ENCODE measurements at regions not wholly inside any gene's neighbourhood (a gene's known extent, or its start where the extent isn't known, plus 50 kb on each side); places are given as distances from the start of the nearest gene placed in this dataset.
"Not testable (repeated sequence)": the region's sequence is repeated elsewhere in the genome, so short reads cannot be mapped to it uniquely, and the experiment has no call there.

GRCh38 chr11:28792856-28793255 lies 684.7 kb downstream of the METTL15 start:
- Histone ChIP-seq H3K4me1 (ENCODE audit: control insufficient read depth, insufficient read depth, low read length) (peaks cover 8% of the 10 kb centered on the region), H3K27me3 (ENCODE audit: control insufficient read depth, insufficient read depth, low read length) (no peaks in the 10 kb centered on the region), H3K36me3 (ENCODE audit: control insufficient read depth, insufficient read depth, low read length) (no peaks in the 10 kb centered on the region), H3K27ac (ENCODE audit: low read length) (no peak overlapping the region), H3K9me3 (ENCODE audit: control insufficient read depth, insufficient read depth, low read length) (no peaks in the 10 kb centered on the region), H3K4me3 (ENCODE audit: low read length) (no peak overlapping the region)
- DNase-seq (ENCODE audit: low read depth, low spot score) = no peak
- WGBS (ENCODE audit: insufficient coverage, insufficient read length) = no CpG with 5 or more reads among the region's 2 CpGs

- DNase-seq (ENCODE audit: low read depth, low spot score); H3K27me3 ChIP-seq (ENCODE audit: control insufficient read depth, insufficient read depth, low read length); H3K36me3 ChIP-seq (ENCODE audit: control insufficient read depth, insufficient read depth, low read length); H3K9me3 ChIP-seq (ENCODE audit: control insufficient read depth, insufficient read depth, low read length); H3K27ac ChIP-seq (ENCODE audit: low read length); H3K4me1 ChIP-seq (ENCODE audit: control insufficient read depth, insufficient read depth, low read length); H3K4me3 ChIP-seq (ENCODE audit: low read length): not testable (repeated sequence)
- no CpG with 5 or more reads among the region's 2 CpGs for whole genome bisulfite sequencing (ENCODE audit: insufficient coverage, insufficient read length)
These were observed 679.7 kb downstream of the METTL15 start for GRCh38 chr11:28787897-28788296.

GRCh38 chr11:28777126-28777525 lies 668.9 kb downstream of the METTL15 start:
- Histone ChIP-seq H3K36me3 (ENCODE audit: control insufficient read depth, insufficient read depth, low read length) (no peaks in the 10 kb centered on the region; the same call in 1 of the 2 replicates), H3K4me1 (ENCODE audit: control insufficient read depth, insufficient read depth, low read length) (no peaks in the 10 kb centered on the region), H3K27ac (ENCODE audit: low read length) (no peak overlapping the region), H3K27me3 (ENCODE audit: control insufficient read depth, insufficient read depth, low read length) (no peaks in the 10 kb centered on the region), H3K9me3 (ENCODE audit: control insufficient read depth, insufficient read depth, low read length) (no peaks in the 10 kb centered on the region), H3K4me3 (ENCODE audit: low read length) (no peak overlapping the region)
- WGBS (ENCODE audit: insufficient coverage, insufficient read length) = no CpG with 5 or more reads among the region's 6 CpGs
- DNase-seq (ENCODE audit: low read depth, low spot score) = no peak

GRCh38 chr11:28773606-28774005 lies 665.4 kb downstream of the METTL15 start:
- H3K4me1 ChIP-seq (ENCODE audit: control insufficient read depth, insufficient read depth, low read length) = no peaks in the 10 kb centered on the region
- WGBS (ENCODE audit: insufficient coverage, insufficient read length) = no CpG with 5 or more reads among the region's 1 CpG
- no peaks in the 10 kb centered on the region for H3K9me3 ChIP-seq (ENCODE audit: control insufficient read depth, insufficient read depth, low read length)
- H3K27me3 ChIP-seq (ENCODE audit: control insufficient read depth, insufficient read depth, low read length) = no peaks in the 10 kb centered on the region
- no peak overlapping the region for H3K27ac ChIP-seq (ENCODE audit: low read length)
- no peak for DNase-seq (ENCODE audit: low read depth, low spot score)
- no peak overlapping the region for H3K4me3 ChIP-seq (ENCODE audit: low read length)
- no peaks in the 10 kb centered on the region for H3K36me3 ChIP-seq (ENCODE audit: control insufficient read depth, insufficient read depth, low read length)

- Histone ChIP-seq H3K9me3 (ENCODE audit: control insufficient read depth, insufficient read depth, low read length) (no peaks in the 10 kb centered on the region), H3K27me3 (ENCODE audit: control insufficient read depth, insufficient read depth, low read length) (no peaks in the 10 kb centered on the region), H3K4me3 (ENCODE audit: low read length) (no peak overlapping the region), H3K27ac (ENCODE audit: low read length) (no peak overlapping the region), H3K36me3 (ENCODE audit: control insufficient read depth, insufficient read depth, low read length) (no peaks in the 10 kb centered on the region), H3K4me1 (ENCODE audit: control insufficient read depth, insufficient read depth, low read length) (no peaks in the 10 kb centered on the region)
- WGBS (ENCODE audit: insufficient coverage, insufficient read length) = no CpG with 5 or more reads among the region's 1 CpG
- no peak for DNase-seq (ENCODE audit: low read depth, low spot score)
These were observed 662.6 kb downstream of the METTL15 start for GRCh38 chr11:28770806-28771205.

- no peaks in the 10 kb centered on the region for H3K36me3 ChIP-seq (ENCODE audit: control insufficient read depth, insufficient read depth, low read length)
- no peak overlapping the region for H3K27ac ChIP-seq (ENCODE audit: low read length)
- H3K4me1 ChIP-seq (ENCODE audit: control insufficient read depth, insufficient read depth, low read length) = no peaks in the 10 kb centered on the region
- no peak overlapping the region for H3K4me3 ChIP-seq (ENCODE audit: low read length)
- no peaks in the 10 kb centered on the region for H3K9me3 ChIP-seq (ENCODE audit: control insufficient read depth, insufficient read depth, low read length)
- no peaks in the 10 kb centered on the region for H3K27me3 ChIP-seq (ENCODE audit: control insufficient read depth, insufficient read depth, low read length)
- no CpG with 5 or more reads among the region's 1 CpG for WGBS (ENCODE audit: insufficient coverage, insufficient read length)
- DNase-seq (ENCODE audit: low read depth, low spot score) = no peak
These were observed 659.4 kb downstream of the METTL15 start for GRCh38 chr11:28767574-28767973.

- Histone ChIP-seq H3K9me3 (ENCODE audit: control insufficient read depth, insufficient read depth, low read length) (no peaks in the 10 kb centered on the region), H3K27me3 (ENCODE audit: control insufficient read depth, insufficient read depth, low read length) (no peaks in the 10 kb centered on the region), H3K4me1 (ENCODE audit: control insufficient read depth, insufficient read depth, low read length) (no peaks in the 10 kb centered on the region), H3K36me3 (ENCODE audit: control insufficient read depth, insufficient read depth, low read length) (no peaks in the 10 kb centered on the region), H3K27ac (ENCODE audit: low read length) (no peak overlapping the region), H3K4me3 (ENCODE audit: low read length) (no peak overlapping the region)
- WGBS (ENCODE audit: insufficient coverage, insufficient read length) = no CpG with 5 or more reads among the region's 1 CpG
- no peak for DNase-seq (ENCODE audit: low read depth, low spot score)
These were observed 655.7 kb downstream of the METTL15 start for GRCh38 chr11:28763876-28764275.

GRCh38 chr11:28763151-28763550 lies 655.0 kb downstream of the METTL15 start:
- no peak overlapping the region for H3K4me3 ChIP-seq (ENCODE audit: low read length)
- no peaks in the 10 kb centered on the region for H3K9me3 ChIP-seq (ENCODE audit: control insufficient read depth, insufficient read depth, low read length)
- H3K27ac ChIP-seq (ENCODE audit: low read length) = no peak overlapping the region
- DNase-seq (ENCODE audit: low read depth, low spot score) = no peak
- no peaks in the 10 kb centered on the region for H3K27me3 ChIP-seq (ENCODE audit: control insufficient read depth, insufficient read depth, low read length)
- no peaks in the 10 kb centered on the region for H3K4me1 ChIP-seq (ENCODE audit: control insufficient read depth, insufficient read depth, low read length)
- no peaks in the 10 kb centered on the region for H3K36me3 ChIP-seq (ENCODE audit: control insufficient read depth, insufficient read depth, low read length)
- no CpG with 5 or more reads among the region's 1 CpG for WGBS (ENCODE audit: insufficient coverage, insufficient read length)

GRCh38 chr11:28760676-28761390 lies 652.6 kb downstream of the METTL15 start:
- no peaks in the 10 kb centered on the region for H3K9me3 ChIP-seq (ENCODE audit: control insufficient read depth, insufficient read depth, low read length)
- no peak overlapping the region for H3K4me3 ChIP-seq (ENCODE audit: low read length)
- no CpG with 5 or more reads among the region's 8 CpGs for WGBS (ENCODE audit: insufficient coverage, insufficient read length)
- no peak for DNase-seq (ENCODE audit: low read depth, low spot score)
- no peaks in the 10 kb centered on the region for H3K27me3 ChIP-seq (ENCODE audit: control insufficient read depth, insufficient read depth, low read length)
- no peak overlapping the region for H3K27ac ChIP-seq (ENCODE audit: low read length)
- H3K4me1 ChIP-seq (ENCODE audit: control insufficient read depth, insufficient read depth, low read length) = no peaks in the 10 kb centered on the region
- H3K36me3 ChIP-seq (ENCODE audit: control insufficient read depth, insufficient read depth, low read length) = no peaks in the 10 kb centered on the region

- Histone ChIP-seq H3K27me3 (ENCODE audit: control insufficient read depth, insufficient read depth, low read length) (no peaks in the 10 kb centered on the region), H3K4me3 (ENCODE audit: low read length) (no peak overlapping the region), H3K9me3 (ENCODE audit: control insufficient read depth, insufficient read depth, low read length) (no peaks in the 10 kb centered on the region), H3K27ac (ENCODE audit: low read length) (no peak overlapping the region), H3K36me3 (ENCODE audit: control insufficient read depth, insufficient read depth, low read length) (no peaks in the 10 kb centered on the region), H3K4me1 (ENCODE audit: control insufficient read depth, insufficient read depth, low read length) (no peaks in the 10 kb centered on the region)
- DNase-seq (ENCODE audit: low read depth, low spot score) = no peak
These were observed 651.1 kb downstream of the METTL15 start for GRCh38 chr11:28759311-28759710.
